ENCODE measurements at regions not wholly inside any gene's neighbourhood (a gene's known extent, or its start where the extent isn't known, plus 50 kb on each side); places are given as distances from the start of the nearest gene placed in this dataset.

- no peak for DNase-seq
Measured at GRCh38 chr13:112124141-112124540, 57.2 kb downstream of the SOX1 start.

GRCh38 chr13:112127564-112128330 lies 60.8 kb downstream of the SOX1 start:
- no peak for DNase-seq

GRCh38 chr13:112128331-112128610 lies 61.3 kb downstream of the SOX1 start:
- DNase-seq, result no peak

- DNase-seq, result no peak
Measured at GRCh38 chr13:112130418-112130817, 63.5 kb downstream of the SOX1 start.

GRCh38 chr13:112131081-112131712 lies 64.2 kb downstream of the SOX1 start:
- no peak for DNase-seq

- no peak for DNase-seq
Measured at GRCh38 chr13:112131713-112132113, 64.8 kb downstream of the SOX1 start.

- no peak for DNase-seq
Measured at GRCh38 chr13:112132142-112132541, 65.2 kb downstream of the SOX1 start.

GRCh38 chr13:112132619-112133018 lies 65.7 kb downstream of the SOX1 start:
- no peak for DNase-seq

GRCh38 chr13:112133499-112134390 lies 66.8 kb downstream of the SOX1 start:
- no peak for DNase-seq

- DNase-seq, result no peak
Measured at GRCh38 chr13:112134391-112135075, 67.6 kb downstream of the SOX1 start.

- DNase-seq, result no peak
Measured at GRCh38 chr13:112136095-112136494, 69.1 kb downstream of the SOX1 start.

GRCh38 chr13:112137144-112137543 lies 70.2 kb downstream of the SOX1 start:
- no peak for DNase-seq

- DNase-seq, result no peak
Measured at GRCh38 chr13:112140366-112140765, 73.4 kb downstream of the SOX1 start.

- DNase-seq, result no peak
Measured at GRCh38 chr13:112141643-112142400, 74.9 kb downstream of the SOX1 start.

GRCh38 chr13:112142401-112142930 lies 75.5 kb downstream of the SOX1 start:
- DNase-seq, result no peak

- DNase-seq, result no peak
Measured at GRCh38 chr13:112143046-112143752, 76.2 kb downstream of the SOX1 start.

GRCh38 chr13:112143753-112144615 lies 77.0 kb downstream of the SOX1 start:
- DNase-seq, result no peak

- no peak for DNase-seq
Measured at GRCh38 chr13:112144616-112145550, 77.9 kb downstream of the SOX1 start.

Data from C1 segment of cervical spinal cord (tissue), 14 donors.